ENCODE measurements at regions not wholly inside any gene's neighbourhood (a gene's known extent, or its start where the extent isn't known, plus 50 kb on each side); places are given as distances from the start of the nearest gene placed in this dataset.

- no peak for TF ChIP-seq CTCF (conservative IDR thresholded peaks at IDR 0.05; ENCODE audit: low read length)
- TF ChIP-seq EZH2phosphoT487 (IDR thresholded peaks at IDR 0.05; ENCODE audit: borderline replicate concordance), result no peak
These were observed 87.9 kb downstream of the FZD1 start for GRCh38 chr7:91352091-91352490.
